Heart left ventricle (tissue), 13 donors: ENCODE measurements at regions not wholly inside any gene's neighbourhood (a gene's known extent, or its start where the extent isn't known, plus 50 kb on each side); places are given as distances from the start of the nearest gene placed in this dataset.

Experiments used
- CTCF ChIP-seq, 12 donors: fragments of 200-600 bp; sonication (generic) in 4 of 12; IDR thresholded peaks; one replicate each; pipeline versions ENCODE4 v1.5.0 to v1.8.0; 2018 to 2022; ENCODE audit warnings: antibody characterized with exemption in 12 of 12, mild to moderate bottlenecking in 5 of 12
- POLR2A ChIP-seq, 2 donors: fragments of 450-650 bp; IDR thresholded peaks; one replicate each; pipeline ENCODE4 v1.6.1; 2017; ENCODE audit warnings: antibody characterized with exemption in 2 of 2, mild to moderate bottlenecking in 2 of 2, moderate library complexity in 2 of 2
- donor health status: ischemic (EF 13 %, LVEDD 7.1; RV severe dilation, severe dysfunction).
- donor health status: DM: no; HTN: yes; CAD: no.
- donor health status: DM: no; HTN: no; CAD: no.
- donor health status: ischemic (EF 25% LVEDD 6.9; RV normal size, moderate dysfunction).
- donor health status: ischemic (EF 25% LVEDD 5.7; RV mildly dilated, moderate dysfunction).
- donor health status: ischemic (EF 35%, LVEDD 5.7; RV mildly dilated, moderate dysfunction).
- donor health status: nonischemic (EF 11% LVEDD 7.7; RV severe dilation, severe dysfunction).
- donor health status: DM: yes; HTN: yes; CAD: no.
- donor health status: PGD.
- donor health status: ischemic (EF 29% LVEDD 5.4; RV normal size, mild dysfunction).
- donor health status: nonischemic (EF 23%, LVEDD 6.1; RV moderate dilation, normal function).

- TF ChIP-seq POLR2A (IDR thresholded peaks at IDR 0.05) = no peak
- no peak for TF ChIP-seq CTCF (IDR thresholded peaks at IDR 0.05)
Observed at GRCh38 chr17:5943232-5943631, 126.9 kb upstream of the WSCD1 start.
